GM12874 (cell line): ENCODE measurements at regions not wholly inside any gene's neighbourhood (a gene's known extent, or its start where the extent isn't known, plus 50 kb on each side); places are given as distances from the start of the nearest gene placed in this dataset.

Experiments used
- CTCF ChIP-seq: IDR thresholded peaks from 2 replicates; pipeline ENCODE4 v1.5.1; 2011; ENCODE audit warnings: low read depth, mild to moderate bottlenecking, control low read depth, low read length, moderate library complexity; ENCODE audit not compliant: insufficient read depth

- TF ChIP-seq CTCF, result no peak
These were observed 219.0 kb upstream of the CPEB2 start for GRCh38 chr4:14783011-14783877.

GRCh38 chr4:14787221-14787620 lies 215.1 kb upstream of the CPEB2 start:
- TF ChIP-seq CTCF, result no peak

DNA sequence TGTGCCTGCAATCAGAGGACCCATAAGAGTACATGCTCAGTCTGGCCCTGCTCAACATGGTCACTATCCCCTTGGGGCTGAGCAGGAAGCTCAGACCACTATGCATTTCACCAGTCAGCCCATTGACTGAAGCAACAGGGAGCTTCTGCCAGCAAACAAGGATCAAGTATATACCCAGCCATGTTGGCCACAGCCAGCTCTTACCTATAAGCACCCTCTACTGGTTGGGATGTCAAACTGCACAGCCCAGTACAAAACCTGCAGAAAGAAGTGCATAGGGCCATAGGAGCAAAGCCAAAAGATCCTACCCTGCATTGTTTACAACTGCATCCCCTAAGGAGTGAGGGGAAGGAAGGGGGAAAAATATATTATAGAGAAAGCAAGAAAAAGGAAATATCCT lies 214.4 kb upstream of the CPEB2 start:
- peak; percentile 59 for TF ChIP-seq CTCF

GRCh38 chr4:14790494-14790893 lies 211.8 kb upstream of the CPEB2 start:
- no peak for TF ChIP-seq CTCF

- TF ChIP-seq CTCF, result no peak
These were observed 209.5 kb upstream of the CPEB2 start for GRCh38 chr4:14792702-14793227.

DNA sequence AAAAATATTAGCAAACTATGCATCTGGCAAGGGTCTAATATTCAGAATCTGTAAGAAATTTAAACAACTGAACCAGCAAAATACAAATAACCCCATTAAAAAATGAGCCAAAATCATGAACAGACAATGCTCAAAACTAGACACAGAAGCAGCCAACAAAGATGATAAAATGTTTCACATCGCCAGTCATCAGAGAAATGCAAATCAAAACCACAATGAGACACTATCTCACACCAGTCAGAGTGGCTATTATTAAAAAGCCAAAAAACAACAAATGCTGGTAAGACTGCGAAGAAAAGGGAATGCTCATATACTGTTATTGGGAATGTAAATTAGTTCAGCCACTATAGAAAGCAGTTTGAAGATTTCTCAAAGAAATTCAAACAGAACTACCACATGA lies 201.3 kb upstream of the CPEB2 start:
- TF ChIP-seq CTCF, result no peak

DNA sequence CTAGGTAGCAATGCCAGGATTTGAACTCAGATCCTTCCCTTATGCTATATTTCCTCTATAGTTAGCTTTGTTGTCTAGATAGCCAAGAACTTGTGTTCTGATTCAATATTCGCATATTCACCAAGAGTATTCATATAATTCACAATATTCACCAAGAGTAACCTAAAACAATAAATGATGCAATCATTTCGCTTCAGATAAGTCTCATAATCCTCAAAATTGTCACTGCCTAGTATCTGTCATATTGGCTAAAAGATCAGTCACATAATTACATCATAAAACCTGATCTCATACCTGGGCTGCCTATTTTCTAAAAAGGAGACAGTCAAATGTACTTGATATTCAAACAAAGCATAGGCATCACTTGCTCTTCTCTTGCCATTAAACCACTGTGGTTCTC lies 199.7 kb upstream of the CPEB2 start:
- no peak for TF ChIP-seq CTCF
